ENCODE measurements at regions not wholly inside any gene's neighbourhood (a gene's known extent, or its start where the extent isn't known, plus 50 kb on each side); places are given as distances from the start of the nearest gene placed in this dataset.

GRCh38 chr11:19530505-19530904 is 182.1 kb upstream of the NAV2 start:
- Histone ChIP-seq H3K27me3 (ENCODE audit: control insufficient read depth, insufficient read depth, low read length) (peaks cover 15% of the 10 kb centered on the region), H3K4me3 (ENCODE audit: low read depth in 2 of 2, low read length in 2 of 2) (no peak overlapping the region), H3K36me3 (ENCODE audit: control insufficient read depth, insufficient read depth, low read length) (no peaks in the 10 kb centered on the region), H3K4me1 (ENCODE audit: control insufficient read depth, insufficient read depth, low read length) (no peaks in the 10 kb centered on the region), H3K27ac (ENCODE audit: low read length) (no peak overlapping the region), H3K9me3 (ENCODE audit: control insufficient read depth, insufficient read depth, low read depth, low read length) (no peaks in the 10 kb centered on the region)
- intact Hi-C loops (cut with micrococcal nuclease; ENCODE audit: unreplicated experiment): no loop called here
- BruUV-seq (replicated peaks): no TSS peak
- in situ Hi-C loops (cut with HindIII; ENCODE audit: low pct_unique_long_range_greater_than_20kb, low sequenced_read_pairs): no loop called here
- TF ChIP-seq TCF7L2 (IDR thresholded peaks at IDR 0.05; ENCODE audit: low read depth, low read length): no peak
- TF ChIP-seq CTCF (IDR thresholded peaks at IDR 0.05): no peak
- TF ChIP-seq POLR2AphosphoS5 (IDR thresholded peaks at IDR 0.05; ENCODE audit: low read depth, low read length): no peak
- no peak for TF ChIP-seq SIN3A (IDR thresholded peaks at IDR 0.05; ENCODE audit: borderline replicate concordance, insufficient read depth, low read depth, low read length)
- no peak for TF ChIP-seq REST (IDR thresholded peaks at IDR 0.05; ENCODE audit: insufficient read depth in 1 of 2, low read depth in 2 of 2, low read length in 1 of 2)
- ChIA-PET POLR2A (no interaction called here), CTCF (no interaction called here)
- ATAC-seq (no peak), DNase-seq (ENCODE audit: low read depth, low spot score) (no peak)

- peaks cover 16% of the 10 kb centered on the region for H3K27me3 ChIP-seq (ENCODE audit: control insufficient read depth, insufficient read depth, low read length)
- intact Hi-C loops (cut with micrococcal nuclease; ENCODE audit: unreplicated experiment) (no loop called here), in situ Hi-C loops (cut with HindIII; ENCODE audit: low pct_unique_long_range_greater_than_20kb, low sequenced_read_pairs) (no loop called here)
- no peak for ATAC-seq
- no peak for DNase-seq (ENCODE audit: low read depth, low spot score)
- H3K36me3 ChIP-seq (ENCODE audit: control insufficient read depth, insufficient read depth, low read length): no peaks in the 10 kb centered on the region
- H3K9me3 ChIP-seq (ENCODE audit: control insufficient read depth, insufficient read depth, low read depth, low read length): no peaks in the 10 kb centered on the region
- BruUV-seq (replicated peaks): no TSS peak
- TF ChIP-seq POLR2AphosphoS5 (IDR thresholded peaks at IDR 0.05; ENCODE audit: low read depth, low read length): no peak
- TF ChIP-seq SIN3A (IDR thresholded peaks at IDR 0.05; ENCODE audit: borderline replicate concordance, insufficient read depth, low read depth, low read length): no peak
- TF ChIP-seq TCF7L2 (IDR thresholded peaks at IDR 0.05; ENCODE audit: low read depth, low read length): no peak
- no peak for TF ChIP-seq REST (IDR thresholded peaks at IDR 0.05; ENCODE audit: insufficient read depth in 1 of 2, low read depth in 2 of 2, low read length in 1 of 2)
- TF ChIP-seq CTCF (IDR thresholded peaks at IDR 0.05): no peak
- ChIA-PET CTCF (no interaction called here), POLR2A (no interaction called here)
- H3K4me1 ChIP-seq (ENCODE audit: control insufficient read depth, insufficient read depth, low read length): no peaks in the 10 kb centered on the region
- no peak overlapping the region for H3K27ac ChIP-seq (ENCODE audit: low read length)
- no peak overlapping the region for H3K4me3 ChIP-seq (ENCODE audit: low read depth in 2 of 2, low read length in 2 of 2)
Measured at GRCh38 chr11:19526119-19526518, 186.5 kb upstream of the NAV2 start.
